H9 (cell line): ENCODE measurements at regions not wholly inside any gene's neighbourhood (a gene's known extent, or its start where the extent isn't known, plus 50 kb on each side); places are given as distances from the start of the nearest gene placed in this dataset.

Source experiments
- DNase-seq: peaks from one replicate; pipeline ENCODE4 v3.0.0-alpha.2; 2017
- H2AFZ ChIP-seq: one replicate; pipeline ENCODE4 v1.6.1; 2013; ENCODE audit warnings: mild to moderate bottlenecking, low read length, control low read depth, moderate library complexity
- H2AK5ac ChIP-seq: 2 replicates; pipeline ENCODE4 v1.6.1; 2013; ENCODE audit warnings: low read length, control low read depth, mixed read lengths; ENCODE audit not compliant: insufficient read length
- H2BK120ac ChIP-seq: one replicate; pipeline ENCODE4 v1.6.1; 2013; ENCODE audit warnings: low read depth, mild to moderate bottlenecking, low read length, control low read depth, inconsistent platforms; ENCODE audit not compliant: poor library complexity, severe bottlenecking
- H2BK12ac ChIP-seq: 2 replicates; pipeline ENCODE4 v1.6.1; 2013; ENCODE audit warnings: low read length, control low read depth, mixed read lengths, low read depth; ENCODE audit not compliant: insufficient read length
- H2BK15ac ChIP-seq: 2 replicates; pipeline ENCODE4 v1.6.1; 2013; ENCODE audit warnings: low read depth, low read length, control low read depth
- H2BK20ac ChIP-seq: one replicate; pipeline ENCODE4 v1.6.1; 2013; ENCODE audit warnings: low read depth, mild to moderate bottlenecking, low read length, control low read depth, inconsistent platforms; ENCODE audit not compliant: poor library complexity, severe bottlenecking
- H2BK5ac ChIP-seq: 2 replicates; pipeline ENCODE4 v1.6.1; 2013; ENCODE audit warnings: low read length, control low read depth, mixed read lengths; ENCODE audit not compliant: insufficient read length
- H3K14ac ChIP-seq: 2 replicates; pipeline ENCODE4 v1.6.1; 2013; ENCODE audit warnings: low read length, control low read depth; ENCODE audit not compliant: insufficient read depth
- H3K18ac ChIP-seq: 2 replicates; pipeline ENCODE4 v1.6.1; 2013; ENCODE audit warnings: low read depth, mild to moderate bottlenecking, mixed read lengths, low read length, control low read depth; ENCODE audit not compliant: insufficient read length
- H3K23ac ChIP-seq: 2 replicates; pipeline ENCODE4 v1.6.1; 2013; ENCODE audit warnings: low read length, control low read depth, mixed read lengths, low read depth; ENCODE audit not compliant: insufficient read length
- H3K23me2 ChIP-seq: 2 replicates; pipeline ENCODE4 v1.6.1; 2013; ENCODE audit warnings: low read depth, mild to moderate bottlenecking, mixed read lengths, low read length, control low read depth; ENCODE audit not compliant: insufficient read length, poor library complexity, severe bottlenecking
- H3K27ac ChIP-seq: 2 replicates; pipeline ENCODE4 v1.5.1; 2013; ENCODE audit warnings: low read length, control low read depth, mixed read lengths, low read depth; ENCODE audit not compliant: insufficient read length
- H3K27me3 ChIP-seq: 2 replicates; pipeline ENCODE4 v1.6.1; 2013; ENCODE audit warnings: low read length, control low read depth, inconsistent platforms; ENCODE audit not compliant: insufficient read depth
- H3K4ac ChIP-seq: 2 replicates; pipeline ENCODE4 v1.6.1; 2013; ENCODE audit warnings: low read depth, mild to moderate bottlenecking, control low read depth, inconsistent platforms, low read length, moderate library complexity
- H3K4me1 ChIP-seq: 2 replicates; pipeline ENCODE4 v1.6.1; 2013; ENCODE audit warnings: low read length, control low read depth, inconsistent platforms; ENCODE audit not compliant: insufficient read depth
- H3K4me2 ChIP-seq: 2 replicates; pipeline ENCODE4 v1.6.1; 2013; ENCODE audit warnings: low read length, control low read depth, mixed read lengths; ENCODE audit not compliant: insufficient read length, insufficient read depth
- H3K56ac ChIP-seq: 2 replicates; pipeline ENCODE4 v1.6.1; 2013; ENCODE audit warnings: low read depth, mild to moderate bottlenecking, mixed read lengths, low read length, control low read depth; ENCODE audit not compliant: insufficient read length
- H3K79me1 ChIP-seq: 2 replicates; pipeline ENCODE4 v1.6.1; 2013; ENCODE audit warnings: low read depth, mild to moderate bottlenecking, moderate library complexity, low read length, control low read depth, inconsistent platforms; ENCODE audit not compliant: insufficient read depth, poor library complexity, severe bottlenecking
- H3K79me2 ChIP-seq: 2 replicates; pipeline ENCODE4 v1.6.1; 2013; ENCODE audit warnings: low read length, control low read depth, inconsistent platforms; ENCODE audit not compliant: insufficient read depth
- H3K9ac ChIP-seq: 2 replicates; pipeline ENCODE4 v1.6.1; 2013; ENCODE audit warnings: low read length, control low read depth, mixed read lengths; ENCODE audit not compliant: insufficient read length; ENCODE audit errors: extremely low read depth
- H3K9me3 ChIP-seq: one replicate; pipeline ENCODE4 v1.6.1; 2013; ENCODE audit warnings: low read depth, low read length, inconsistent platforms; ENCODE audit not compliant: control insufficient read depth
- H3T11ph ChIP-seq: one replicate; pipeline ENCODE4 v1.6.1; 2013; ENCODE audit warnings: mild to moderate bottlenecking, low read length, control low read depth, inconsistent platforms
- H4K20me1 ChIP-seq: one replicate; pipeline ENCODE4 v1.6.1; 2013; ENCODE audit not compliant: control insufficient read depth, insufficient read length, insufficient read depth
- H4K5ac ChIP-seq: 2 replicates; pipeline ENCODE4 v1.6.1; 2013; ENCODE audit warnings: low read depth, mild to moderate bottlenecking, mixed read lengths, low read length, control low read depth; ENCODE audit not compliant: insufficient read length
- H4K8ac ChIP-seq: replicated peaks from 2 replicates; pipeline ENCODE4 v1.6.1; 2013; ENCODE audit warnings: low read length, control low read depth, mixed read lengths, low read depth; ENCODE audit not compliant: insufficient read length
- H4K91ac ChIP-seq: 2 replicates; pipeline ENCODE4 v1.6.1; 2013; ENCODE audit warnings: low read depth, mild to moderate bottlenecking, moderate library complexity, mixed read lengths, low read length, control low read depth; ENCODE audit not compliant: insufficient read length
- H3K27ac Mint-ChIP-seq, 3 experiments: 2 replicates in 2 of 3; 3 replicates in 1 of 3; pipeline ENCODE4 v1.8.0; 2020 to 2021; ENCODE audit warnings: mixed read lengths in 3 of 3, mild to moderate bottlenecking in 1 of 3, moderate library complexity in 1 of 3
- H3K27me3 Mint-ChIP-seq: 2 replicates; pipeline ENCODE4 v1.8.0; 2021; ENCODE audit warnings: low read depth, mild to moderate bottlenecking, moderate library complexity, mixed read lengths
- H3K36me3 Mint-ChIP-seq, 3 experiments: 2 replicates in 2 of 3; 3 replicates in 1 of 3; pipeline ENCODE4 v1.8.0; 2020 to 2021; ENCODE audit warnings: low read depth in 3 of 3, mixed read lengths in 3 of 3; ENCODE audit not compliant: insufficient read depth in 1 of 3
- H3K4me1 Mint-ChIP-seq, 2 experiments: 2 replicates each; pipeline ENCODE4 v1.8.0; 2020; ENCODE audit warnings: mixed read lengths in 2 of 2
- H3K4me3 Mint-ChIP-seq, 2 experiments: 2 replicates in 1 of 2; 3 replicates in 1 of 2; pipeline ENCODE4 v1.8.0; 2020 to 2021; ENCODE audit warnings: mild to moderate bottlenecking in 2 of 2, mixed read lengths in 2 of 2, moderate library complexity in 1 of 2
- H3K9me3 Mint-ChIP-seq, 2 experiments: 2 replicates in 1 of 2; 3 replicates in 1 of 2; pipeline ENCODE4 v1.8.0; 2020; ENCODE audit warnings: mild to moderate bottlenecking in 2 of 2, mixed read lengths in 2 of 2, moderate library complexity in 1 of 2
- WGBS: extraction: QIAGEN DNeasy Blood & Tissue Kit; methylation state at CpG from one replicate; pipeline ENCODE4 v1.1.7; 2013; ENCODE audit warnings: missing lambda C conversion rate, low lambda C conversion rate, mixed read lengths; ENCODE audit not compliant: insufficient read length; ENCODE audit errors: extremely low coverage; 5-methylcytosine and 5-hydroxymethylcytosine counted together
- TF ChIP-seq, protein P1 (sequence below): fragments of 200-600 bp; sonication (generic); conservative IDR thresholded peaks from 3 replicates; pipeline ENCODE4 v1.8.0; 2021; ENCODE audit warnings: antibody characterized with exemption, mild to moderate bottlenecking

DNA sequence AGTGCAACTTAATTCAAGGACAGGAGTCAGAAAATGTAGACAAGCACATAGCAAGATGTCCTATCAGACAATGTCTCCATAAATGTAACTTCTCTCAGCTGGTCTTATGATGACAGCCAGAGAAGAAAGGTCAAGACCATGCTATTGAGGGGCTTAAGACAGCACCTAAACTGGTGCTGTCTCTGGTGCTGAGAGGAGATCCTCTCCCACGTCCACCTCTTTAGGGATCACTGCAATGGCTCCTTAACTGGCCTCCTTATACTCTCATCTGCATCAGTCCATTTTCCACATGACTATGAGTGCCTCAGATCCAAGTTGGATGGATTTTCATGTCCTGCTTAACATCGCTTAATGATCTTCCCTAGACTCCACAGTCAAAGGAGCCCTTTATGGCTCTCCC is 210.6 kb downstream of the ARL4A start:
- no peak overlapping the region for H3K27ac Mint-ChIP-seq
- H3K79me1 ChIP-seq, result no peaks in the 10 kb centered on the region
- H3K14ac ChIP-seq, result no peak overlapping the region
- no peak overlapping the region for H2BK20ac ChIP-seq
- peaks cover 0 to 2% of the 10 kb centered on the region in 2 experiments; a peak in 1 of 5 replicates for H3K9me3 Mint-ChIP-seq
- H3K79me2 ChIP-seq, result no peaks in the 10 kb centered on the region
- H3T11ph ChIP-seq, result no peak overlapping the region
- H3K4me1 Mint-ChIP-seq, result peaks cover 8% of the 10 kb centered on the region in 2 experiments
- no peak overlapping the region for H3K56ac ChIP-seq
- H3K4me2 ChIP-seq, result no peak overlapping the region
- H3K9ac ChIP-seq, result no peak overlapping the region
- H4K8ac ChIP-seq, result no peak overlapping the region
- H2BK5ac ChIP-seq, result no peak overlapping the region
- H3K18ac ChIP-seq, result no peak overlapping the region
- no peak overlapping the region for H4K91ac ChIP-seq
- H3K23ac ChIP-seq, result no peak overlapping the region
- H3K9me3 ChIP-seq, result no peaks in the 10 kb centered on the region
- no CpG with 5 or more reads among the region's 2 CpGs for WGBS
- H2AK5ac ChIP-seq, result no peak overlapping the region
- no peak overlapping the region for H3K4me3 Mint-ChIP-seq
- H3K27me3 Mint-ChIP-seq, result no peaks in the 10 kb centered on the region
- no peak overlapping the region for H4K5ac ChIP-seq
- TF ChIP-seq, protein P1, sequence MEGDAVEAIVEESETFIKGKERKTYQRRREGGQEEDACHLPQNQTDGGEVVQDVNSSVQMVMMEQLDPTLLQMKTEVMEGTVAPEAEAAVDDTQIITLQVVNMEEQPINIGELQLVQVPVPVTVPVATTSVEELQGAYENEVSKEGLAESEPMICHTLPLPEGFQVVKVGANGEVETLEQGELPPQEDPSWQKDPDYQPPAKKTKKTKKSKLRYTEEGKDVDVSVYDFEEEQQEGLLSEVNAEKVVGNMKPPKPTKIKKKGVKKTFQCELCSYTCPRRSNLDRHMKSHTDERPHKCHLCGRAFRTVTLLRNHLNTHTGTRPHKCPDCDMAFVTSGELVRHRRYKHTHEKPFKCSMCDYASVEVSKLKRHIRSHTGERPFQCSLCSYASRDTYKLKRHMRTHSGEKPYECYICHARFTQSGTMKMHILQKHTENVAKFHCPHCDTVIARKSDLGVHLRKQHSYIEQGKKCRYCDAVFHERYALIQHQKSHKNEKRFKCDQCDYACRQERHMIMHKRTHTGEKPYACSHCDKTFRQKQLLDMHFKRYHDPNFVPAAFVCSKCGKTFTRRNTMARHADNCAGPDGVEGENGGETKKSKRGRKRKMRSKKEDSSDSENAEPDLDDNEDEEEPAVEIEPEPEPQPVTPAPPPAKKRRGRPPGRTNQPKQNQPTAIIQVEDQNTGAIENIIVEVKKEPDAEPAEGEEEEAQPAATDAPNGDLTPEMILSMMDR, result no peak
- no peak overlapping the region for H2BK15ac ChIP-seq
- no peak overlapping the region for H3K27ac ChIP-seq
- H2BK12ac ChIP-seq, result no peak overlapping the region
- no peaks in the 10 kb centered on the region; a peak in 1 of 7 replicates for H3K36me3 Mint-ChIP-seq
- no peak overlapping the region for H2BK120ac ChIP-seq
- H3K23me2 ChIP-seq, result no peaks in the 10 kb centered on the region
- no peak overlapping the region for H2AFZ ChIP-seq
- H3K27me3 ChIP-seq, result no peaks in the 10 kb centered on the region
- H3K4me1 ChIP-seq, result no peaks in the 10 kb centered on the region; the same call in 1 of the 2 replicates
- H3K4ac ChIP-seq, result no peak overlapping the region
- DNase-seq, result no peak
- H4K20me1 ChIP-seq, result no peaks in the 10 kb centered on the region
